Fibroblast of mammary gland (primary cell): ENCODE measurements at regions not wholly inside any gene's neighbourhood (a gene's known extent, or its start where the extent isn't known, plus 50 kb on each side); places are given as distances from the start of the nearest gene placed in this dataset.

Source experiments
- DNase-seq: peaks from one replicate; pipeline ENCODE4 v3.0.0-alpha.2; 2010; ENCODE audit warnings: low read depth
- H3K4me3 ChIP-seq: 2 replicates; pipeline ENCODE4 v1.5.1; 2011; ENCODE audit warnings: low read depth, mild to moderate bottlenecking, low read length, moderate library complexity; ENCODE audit not compliant: control insufficient read depth
- CTCF ChIP-seq: conservative IDR thresholded peaks from 2 replicates; pipeline ENCODE4 v1.5.1; 2011; ENCODE audit warnings: low read depth, low read length, inconsistent platforms; ENCODE audit not compliant: control insufficient read depth, insufficient read depth

- H3K4me3 ChIP-seq, result no peak overlapping the region
- DNase-seq, result no peak
- no peak for TF ChIP-seq CTCF
Observed at GRCh38 chr14:83780321-83780720, 1749.6 kb upstream of the FLRT2 start.

- no peak for TF ChIP-seq CTCF
- DNase-seq, result no peak
- H3K4me3 ChIP-seq, result no peak overlapping the region
Observed at GRCh38 chr14:83798421-83798820, 1731.5 kb upstream of the FLRT2 start.

GRCh38 chr14:83799233-83799632 lies 1730.7 kb upstream of the FLRT2 start:
- TF ChIP-seq CTCF, result no peak
- DNase-seq, result no peak

GRCh38 chr14:83814896-83815295 lies 1715.0 kb upstream of the FLRT2 start:
- no peak for TF ChIP-seq CTCF
- H3K4me3 ChIP-seq, result no peak overlapping the region
- no peak for DNase-seq

More at GRCh38 chr14:83799233-83799632, 1730.7 kb upstream of the FLRT2 start:
- no peak overlapping the region for H3K4me3 ChIP-seq

GRCh38 chr14:83816761-83817160 lies 1713.2 kb upstream of the FLRT2 start:
- DNase-seq, result no peak
- no peak for TF ChIP-seq CTCF
- H3K4me3 ChIP-seq, result no peak overlapping the region

GRCh38 chr14:83825843-83826242 lies 1704.1 kb upstream of the FLRT2 start:
- TF ChIP-seq CTCF, result no peak
- H3K4me3 ChIP-seq, result no peak overlapping the region

GRCh38 chr14:83826838-83827237 lies 1703.1 kb upstream of the FLRT2 start:
- peak; percentile 4 for TF ChIP-seq CTCF
- DNase-seq, result peak; percentile 48
- H3K4me3 ChIP-seq, result no peak overlapping the region

More at GRCh38 chr14:83825843-83826242, 1704.1 kb upstream of the FLRT2 start:
- no peak for DNase-seq
